Transverse colon (tissue), 4 donors: ENCODE measurements at regions not wholly inside any gene's neighbourhood (a gene's known extent, or its start where the extent isn't known, plus 50 kb on each side); places are given as distances from the start of the nearest gene placed in this dataset.

ENCODE experiments used
- EP300 ChIP-seq: sonication (generic); formaldehyde crosslinking; IDR thresholded peaks from one replicate; pipeline ENCODE4 v1.6.1; 2017; ENCODE audit warnings: antibody characterized with exemption, low read depth
- POLR2AphosphoS5 ChIP-seq, 3 donors: sonication (generic); formaldehyde crosslinking; IDR thresholded peaks; one replicate each; pipeline ENCODE4 v1.6.1; 2016; ENCODE audit warnings: antibody characterized with exemption in 3 of 3
- TF ChIP-seq, protein P1 (sequence below), 5 experiments: fragments of 200-600 bp in 3 of 5; fragments of 450-650 bp in 2 of 5; sonication (generic) in 3 of 5; IDR thresholded peaks; 1 replicate in 2 of 5; 2 replicates in 3 of 5; pipeline ENCODE4 v1.5.1; 2016 to 2017; ENCODE audit warnings: antibody characterized with exemption in 5 of 5, inconsistent platforms in 3 of 5, mild to moderate bottlenecking in 2 of 5, moderate library complexity in 1 of 5

- no peak for TF ChIP-seq EP300
- TF ChIP-seq, protein P1, sequence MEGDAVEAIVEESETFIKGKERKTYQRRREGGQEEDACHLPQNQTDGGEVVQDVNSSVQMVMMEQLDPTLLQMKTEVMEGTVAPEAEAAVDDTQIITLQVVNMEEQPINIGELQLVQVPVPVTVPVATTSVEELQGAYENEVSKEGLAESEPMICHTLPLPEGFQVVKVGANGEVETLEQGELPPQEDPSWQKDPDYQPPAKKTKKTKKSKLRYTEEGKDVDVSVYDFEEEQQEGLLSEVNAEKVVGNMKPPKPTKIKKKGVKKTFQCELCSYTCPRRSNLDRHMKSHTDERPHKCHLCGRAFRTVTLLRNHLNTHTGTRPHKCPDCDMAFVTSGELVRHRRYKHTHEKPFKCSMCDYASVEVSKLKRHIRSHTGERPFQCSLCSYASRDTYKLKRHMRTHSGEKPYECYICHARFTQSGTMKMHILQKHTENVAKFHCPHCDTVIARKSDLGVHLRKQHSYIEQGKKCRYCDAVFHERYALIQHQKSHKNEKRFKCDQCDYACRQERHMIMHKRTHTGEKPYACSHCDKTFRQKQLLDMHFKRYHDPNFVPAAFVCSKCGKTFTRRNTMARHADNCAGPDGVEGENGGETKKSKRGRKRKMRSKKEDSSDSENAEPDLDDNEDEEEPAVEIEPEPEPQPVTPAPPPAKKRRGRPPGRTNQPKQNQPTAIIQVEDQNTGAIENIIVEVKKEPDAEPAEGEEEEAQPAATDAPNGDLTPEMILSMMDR (IDR thresholded peaks at IDR 0.05), result no peak
- no peak for TF ChIP-seq POLR2AphosphoS5 (IDR thresholded peaks at IDR 0.05)
Observed at GRCh38 chr6:44614396-44614795, 226.9 kb downstream of the CDC5L start.
